ENCODE measurements at regions not wholly inside any gene's neighbourhood (a gene's known extent, or its start where the extent isn't known, plus 50 kb on each side); places are given as distances from the start of the nearest gene placed in this dataset.

GRCh38 chr10:83374741-83375140, 764.6 kb upstream of the GHITM start:
- TF ChIP-seq CTCF (IDR thresholded peaks at IDR 0.05; ENCODE audit: insufficient read depth, low read depth, low read length) (no peak), EZH2 (IDR thresholded peaks at IDR 0.05; ENCODE audit: insufficient read depth, low read length) (no peak)
